ENCODE measurements at regions not wholly inside any gene's neighbourhood (a gene's known extent, or its start where the extent isn't known, plus 50 kb on each side); places are given as distances from the start of the nearest gene placed in this dataset.

DNA sequence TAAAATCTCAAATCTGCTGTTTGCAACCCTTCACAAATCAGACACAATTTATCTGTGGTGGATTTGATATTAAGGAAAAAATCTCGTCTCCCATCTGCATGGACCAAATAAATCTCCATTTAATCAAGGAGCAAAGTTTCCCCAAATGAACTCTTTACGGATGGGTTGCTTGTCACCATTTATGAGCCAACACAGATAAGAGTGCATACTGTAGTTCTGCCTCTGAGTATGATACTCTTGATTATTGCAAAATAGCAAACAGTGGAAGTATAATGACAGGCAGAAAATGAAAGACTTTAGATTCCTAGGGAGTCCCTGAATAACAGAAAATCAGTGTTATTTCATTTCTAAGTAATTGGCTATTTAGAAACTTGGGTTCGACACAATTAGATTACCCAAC, 1395.9 kb downstream of the FAM181B start:
- TF ChIP-seq, protein P1, sequence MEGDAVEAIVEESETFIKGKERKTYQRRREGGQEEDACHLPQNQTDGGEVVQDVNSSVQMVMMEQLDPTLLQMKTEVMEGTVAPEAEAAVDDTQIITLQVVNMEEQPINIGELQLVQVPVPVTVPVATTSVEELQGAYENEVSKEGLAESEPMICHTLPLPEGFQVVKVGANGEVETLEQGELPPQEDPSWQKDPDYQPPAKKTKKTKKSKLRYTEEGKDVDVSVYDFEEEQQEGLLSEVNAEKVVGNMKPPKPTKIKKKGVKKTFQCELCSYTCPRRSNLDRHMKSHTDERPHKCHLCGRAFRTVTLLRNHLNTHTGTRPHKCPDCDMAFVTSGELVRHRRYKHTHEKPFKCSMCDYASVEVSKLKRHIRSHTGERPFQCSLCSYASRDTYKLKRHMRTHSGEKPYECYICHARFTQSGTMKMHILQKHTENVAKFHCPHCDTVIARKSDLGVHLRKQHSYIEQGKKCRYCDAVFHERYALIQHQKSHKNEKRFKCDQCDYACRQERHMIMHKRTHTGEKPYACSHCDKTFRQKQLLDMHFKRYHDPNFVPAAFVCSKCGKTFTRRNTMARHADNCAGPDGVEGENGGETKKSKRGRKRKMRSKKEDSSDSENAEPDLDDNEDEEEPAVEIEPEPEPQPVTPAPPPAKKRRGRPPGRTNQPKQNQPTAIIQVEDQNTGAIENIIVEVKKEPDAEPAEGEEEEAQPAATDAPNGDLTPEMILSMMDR (IDR thresholded peaks at IDR 0.05): no peak
- no peak for TF ChIP-seq POLR2A (IDR thresholded peaks at IDR 0.05)

Data from Peyer's patch (tissue), 4 donors.